A549 (cell line): ENCODE measurements at regions not wholly inside any gene's neighbourhood (a gene's known extent, or its start where the extent isn't known, plus 50 kb on each side); places are given as distances from the start of the nearest gene placed in this dataset.

Experiments
- ATAC-seq, 2 experiments: fragments of 200-7000 bp in 1 of 2; fragments of >200 bp in 1 of 2; cut with Nextera tagmentation in 1 of 2; cut with Tn5 transposase in 1 of 2; 3 replicates each; pipeline versions ENCODE4 v1.8.0 to v1.9.1; 2018 to 2020; ENCODE audit warnings: mild to moderate bottlenecking in 1 of 2, moderate library complexity in 1 of 2
- CTCF ChIA-PET: fragments of 300-600 bp; sonication (Branson Sonifier 250); formaldehyde crosslinking; extraction: SDS; loops from one replicate; lab custom pipeline; 2021; ENCODE audit warnings: antibody characterized with exemption, inconsistent platforms; lab: Yijun Ruan, JAX
- POLR2A ChIA-PET: fragments of 350-600 bp; formaldehyde crosslinking; extraction: SDS; loops from one replicate; lab custom pipeline; 2021; ENCODE audit warnings: antibody characterized with exemption, inconsistent platforms; lab: Yijun Ruan, JAX
- DNase-seq, 2 experiments: peaks; one replicate each; pipeline versions ENCODE4 v3.0.0 to v3.0.0-alpha.2; 2011 to 2016; ENCODE audit warnings: low read depth in 1 of 2, low spot score in 1 of 2
- FAIRE-seq: peaks from 2 replicates; lab custom pipeline; 2011; peaks lifted over from hg19 to GRCh38; lab: Jason Lieb, UNC
- H3K27ac ChIP-seq, 2 experiments: fragments of >200 bp; sonication (Bioruptor Twin); formaldehyde crosslinking; 3 replicates each; pipeline ENCODE4 v1.5.1; 2016 to 2017
- H3K4me1 ChIP-seq: fragments of >200 bp; sonication (Bioruptor Twin); formaldehyde crosslinking; 3 replicates; pipeline ENCODE4 v1.6.1; 2016
- H3K4me2 ChIP-seq: fragments of >200 bp; sonication (Bioruptor Twin); formaldehyde crosslinking; 3 replicates; pipeline ENCODE4 v1.6.1; 2016
- H3K4me3 ChIP-seq: fragments of >200 bp; sonication (Bioruptor Twin); formaldehyde crosslinking; 3 replicates; pipeline ENCODE4 v1.5.1; 2016
- H3K9me3 ChIP-seq: fragments of >200 bp; sonication (Bioruptor Twin); formaldehyde crosslinking; 3 replicates; pipeline ENCODE4 v1.6.1; 2016
- CHD2 ChIP-seq: fragments of 150-350 bp; IDR thresholded peaks from 2 replicates; pipeline ENCODE4 v1.6.1; 2014; ENCODE audit warnings: low read length; ENCODE audit not compliant: partially characterized antibody
- CHD4 ChIP-seq: fragments of 200-600 bp; sonication (generic); IDR thresholded peaks from 2 replicates; pipeline ENCODE4 v1.6.1; 2016; ENCODE audit warnings: antibody characterized with exemption, mild to moderate bottlenecking, borderline replicate concordance
- EHF ChIP-seq: fragments of 250-450 bp; sonication (Bioruptor Pico); IDR thresholded peaks from 2 replicates; pipeline ENCODE4 v1.5.0; 2020; ENCODE audit warnings: mild to moderate bottlenecking
- EHMT2 ChIP-seq: fragments of 200-600 bp; sonication (generic); IDR thresholded peaks from 2 replicates; pipeline ENCODE4 v1.6.1; 2016; ENCODE audit warnings: antibody characterized with exemption, low read depth, mild to moderate bottlenecking, moderate library complexity
- EP300 ChIP-seq, 2 experiments: fragments of >200 bp; sonication (Bioruptor Twin); formaldehyde crosslinking; IDR thresholded peaks; 2 replicates in 1 of 2; 3 replicates in 1 of 2; pipeline ENCODE4 v1.6.1; 2016 to 2017
- ESRRA ChIP-seq: fragments of 150-350 bp; IDR thresholded peaks from 2 replicates; pipeline ENCODE4 v1.6.1; 2014; ENCODE audit warnings: mild to moderate bottlenecking, low read length, borderline replicate concordance
- FOSB ChIP-seq: fragments of 250-450 bp; sonication (Bioruptor Pico); IDR thresholded peaks from 2 replicates; pipeline ENCODE4 v1.5.0; 2020; ENCODE audit warnings: mild to moderate bottlenecking, moderate library complexity
- GATA3 ChIP-seq: IDR thresholded peaks from 2 replicates; pipeline ENCODE4 v1.6.1; 2012; ENCODE audit warnings: borderline replicate concordance
- HDAC2 ChIP-seq: fragments of 200-600 bp; sonication (generic); IDR thresholded peaks from 2 replicates; pipeline ENCODE4 v1.6.1; 2016
- HEYL ChIP-seq: fragments of 250-450 bp; sonication (Bioruptor Pico); IDR thresholded peaks from 2 replicates; pipeline ENCODE4 v1.8.0; 2021; ENCODE audit warnings: mild to moderate bottlenecking, moderate library complexity
- HOXA7 ChIP-seq: fragments of 250-450 bp; sonication (Bioruptor Pico); IDR thresholded peaks from 2 replicates; pipeline ENCODE4 v1.5.0; 2020; ENCODE audit warnings: mild to moderate bottlenecking, moderate library complexity
- JUN ChIP-seq, 2 experiments: fragments of >200 bp; sonication (Bioruptor Twin); formaldehyde crosslinking; IDR thresholded peaks; 2 replicates in 1 of 2; 3 replicates in 1 of 2; pipeline ENCODE4 v1.6.1; 2016 to 2017
- KDM1A ChIP-seq: fragments of 200-600 bp; sonication (generic); IDR thresholded peaks from 2 replicates; pipeline ENCODE4 v1.6.1; 2016; ENCODE audit warnings: low read depth, mild to moderate bottlenecking
- MAZ ChIP-seq: fragments of 150-350 bp; IDR thresholded peaks from 2 replicates; pipeline ENCODE4 v1.6.1; 2014; ENCODE audit warnings: antibody characterized with exemption, low read depth, low read length, borderline replicate concordance
- POLR2A ChIP-seq: IDR thresholded peaks from 2 replicates; pipeline ENCODE4 v1.6.1; 2012; ENCODE audit warnings: mild to moderate bottlenecking, low read length
- POLR2AphosphoS2 ChIP-seq: conservative IDR thresholded peaks from 2 replicates; pipeline ENCODE4 v1.6.1; 2012; ENCODE audit warnings: low read length, improper control_type of control experiment, inconsistent platforms
- RAD21 ChIP-seq, 2 experiments: fragments of >200 bp in 1 of 2; sonication (Bioruptor Twin) in 1 of 2; formaldehyde crosslinking in 1 of 2; IDR thresholded peaks in 1 of 2; conservative IDR thresholded peaks in 1 of 2; 2 replicates in 1 of 2; 3 replicates in 1 of 2; pipeline ENCODE4 v1.6.1; 2012 to 2018; ENCODE audit warnings: inconsistent platforms in 1 of 2
- RCOR1 ChIP-seq: fragments of 150-350 bp; IDR thresholded peaks from 2 replicates; pipeline ENCODE4 v1.6.1; 2014; ENCODE audit warnings: antibody characterized with exemption, low read length, low read depth
- RFX5 ChIP-seq: fragments of 450-650 bp; IDR thresholded peaks from 2 replicates; pipeline ENCODE4 v1.7.1; 2014; ENCODE audit warnings: antibody characterized with exemption, mild to moderate bottlenecking, moderate library complexity
- SREBF2 ChIP-seq: fragments of 450-650 bp; IDR thresholded peaks from 2 replicates; pipeline ENCODE4 v1.6.1; 2014; ENCODE audit warnings: mild to moderate bottlenecking, moderate library complexity
- TP53 ChIP-seq: fragments of 250-450 bp; sonication (Bioruptor Pico); IDR thresholded peaks from 2 replicates; pipeline ENCODE4 v1.5.0; 2021; ENCODE audit warnings: mild to moderate bottlenecking, moderate library complexity
- WGBS: methylation state at CpG from one replicate; pipeline ENCODE4 v1.1.6; 2017; ENCODE audit errors: missing lambda C conversion rate; 5-methylcytosine and 5-hydroxymethylcytosine counted together
- TF ChIP-seq, protein P1 (sequence below): fragments of 250-450 bp; sonication (Bioruptor Pico); IDR thresholded peaks from 2 replicates; pipeline ENCODE4 v1.5.0; 2021; ENCODE audit warnings: mild to moderate bottlenecking, moderate library complexity, borderline replicate concordance
- TF ChIP-seq, protein P2 (sequence below): fragments of 150-350 bp; IDR thresholded peaks from 2 replicates; pipeline ENCODE4 v1.6.1; 2014; ENCODE audit warnings: low read depth, mild to moderate bottlenecking, low read length
- TF ChIP-seq, protein P3 (sequence below): fragments of >200 bp; sonication (Bioruptor Twin); formaldehyde crosslinking; IDR thresholded peaks from 2 replicates; pipeline ENCODE4 v1.6.1; 2016

DNA sequence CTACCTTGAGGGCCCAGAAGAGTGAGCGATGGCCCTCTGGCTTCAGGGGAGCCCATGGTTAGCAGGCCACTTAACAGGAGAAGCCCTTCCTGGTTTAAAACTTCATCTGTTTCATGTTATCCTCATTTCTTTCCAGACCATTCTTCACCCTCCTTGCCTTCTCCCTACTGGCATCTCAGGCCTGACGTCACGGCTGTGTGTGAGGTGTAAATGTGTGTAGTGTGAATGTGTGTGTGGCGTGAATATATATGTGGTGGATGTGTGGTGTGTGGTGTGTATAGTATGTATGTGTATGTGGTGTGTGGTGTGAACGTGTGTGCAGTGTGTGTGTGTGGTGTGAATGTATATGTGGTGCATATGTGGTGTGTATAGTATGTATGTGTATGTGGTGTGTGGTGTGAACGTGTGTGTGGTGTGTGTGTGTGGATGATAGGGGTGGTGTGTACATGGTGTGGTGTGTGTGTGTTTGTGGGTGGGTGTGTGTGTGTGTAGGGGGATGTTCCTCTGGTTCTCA is 88.5 kb downstream of the SOD2 start:
- DNase-seq = no peak
- H3K9me3 ChIP-seq = no peaks in the 10 kb centered on the region
- no peak overlapping the region for H3K4me3 ChIP-seq
- no peak overlapping the region for H3K4me2 ChIP-seq
- H3K4me1 ChIP-seq = no peaks in the 10 kb centered on the region
- H3K27ac ChIP-seq = no peak overlapping the region
- ChIA-PET CTCF (no interaction called here), POLR2A (no interaction called here)
- WGBS = 39% methylated on average over 6 of the region's 6 CpGs
- no peak for TF ChIP-seq MAZ
- TF ChIP-seq EHMT2 = no peak
- TF ChIP-seq HOXA7 (CRISPR knock-in tag) = no peak
- no peak for TF ChIP-seq HDAC2
- no peak for TF ChIP-seq CHD2
- no peak for TF ChIP-seq ESRRA
- TF ChIP-seq SREBF2 = no peak
- TF ChIP-seq EP300 (IDR thresholded peaks at IDR 0.05) = no peak
- TF ChIP-seq CHD4 = no peak
- TF ChIP-seq EHF (CRISPR knock-in tag) = no peak
- TF ChIP-seq, all 56 proteins: peak for 0
- FAIRE-seq (no peak), ATAC-seq (no peak)

DNA sequence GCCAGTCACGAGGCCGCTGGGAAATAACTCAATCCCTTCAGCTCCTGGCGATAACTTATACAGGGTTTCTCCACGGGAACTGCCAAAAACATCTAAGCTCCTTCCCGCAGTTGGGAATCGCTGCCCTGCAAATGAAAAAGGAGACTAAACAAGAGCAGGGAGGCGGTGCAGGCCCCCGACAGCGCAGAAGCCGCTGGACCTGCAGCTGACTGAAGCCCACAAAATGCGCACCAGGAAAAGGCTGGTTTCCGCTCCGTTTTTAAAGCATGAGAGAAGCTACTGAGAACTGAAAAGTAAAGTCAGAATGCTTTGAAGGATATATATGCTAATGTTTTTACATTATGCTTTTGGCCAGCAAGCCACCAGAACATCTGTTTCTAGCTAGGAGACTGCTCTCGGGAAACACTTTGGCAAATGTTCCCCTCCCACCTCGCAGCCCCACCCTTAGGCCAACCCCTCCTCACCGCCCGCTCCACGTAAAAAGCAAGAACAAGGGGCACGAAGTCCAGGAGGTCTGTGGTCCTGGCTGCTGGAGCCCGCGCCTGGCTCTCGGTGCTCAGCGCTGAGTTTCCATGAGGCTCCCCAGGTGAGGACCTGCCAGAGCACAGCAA is 90.5 kb downstream of the SOD2 start:
- CTCF ChIA-PET = interaction anchor here (1.5 kb wide), 1 partner anchor 13 kb away, joined by 3 read pairs; no protein-coding TSS in a partner anchor
- no peak for ATAC-seq
- TF ChIP-seq RCOR1 = no peak
- TF ChIP-seq RFX5 = no peak
- no peak for TF ChIP-seq SREBF2
- TF ChIP-seq KDM1A = no peak
- TF ChIP-seq, protein P1, sequence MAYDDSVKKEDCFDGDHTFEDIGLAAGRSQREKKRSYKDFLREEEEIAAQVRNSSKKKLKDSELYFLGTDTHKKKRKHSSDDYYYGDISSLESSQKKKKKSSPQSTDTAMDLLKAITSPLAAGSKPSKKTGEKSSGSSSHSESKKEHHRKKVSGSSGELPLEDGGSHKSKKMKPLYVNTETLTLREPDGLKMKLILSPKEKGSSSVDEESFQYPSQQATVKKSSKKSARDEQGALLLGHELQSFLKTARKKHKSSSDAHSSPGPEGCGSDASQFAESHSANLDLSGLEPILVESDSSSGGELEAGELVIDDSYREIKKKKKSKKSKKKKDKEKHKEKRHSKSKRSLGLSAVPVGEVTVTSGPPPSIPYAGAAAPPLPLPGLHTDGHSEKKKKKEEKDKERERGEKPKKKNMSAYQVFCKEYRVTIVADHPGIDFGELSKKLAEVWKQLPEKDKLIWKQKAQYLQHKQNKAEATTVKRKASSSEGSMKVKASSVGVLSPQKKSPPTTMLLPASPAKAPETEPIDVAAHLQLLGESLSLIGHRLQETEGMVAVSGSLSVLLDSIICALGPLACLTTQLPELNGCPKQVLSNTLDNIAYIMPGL = no peak
- TF ChIP-seq FOSB = no peak
- TF ChIP-seq EP300 (IDR thresholded peaks at IDR 0.05) = no peak
- no peak for TF ChIP-seq TP53 (CRISPR knock-in tag)
- no peak for TF ChIP-seq EHF (CRISPR knock-in tag)
- TF ChIP-seq GATA3 = no peak
- TF ChIP-seq, protein P2, sequence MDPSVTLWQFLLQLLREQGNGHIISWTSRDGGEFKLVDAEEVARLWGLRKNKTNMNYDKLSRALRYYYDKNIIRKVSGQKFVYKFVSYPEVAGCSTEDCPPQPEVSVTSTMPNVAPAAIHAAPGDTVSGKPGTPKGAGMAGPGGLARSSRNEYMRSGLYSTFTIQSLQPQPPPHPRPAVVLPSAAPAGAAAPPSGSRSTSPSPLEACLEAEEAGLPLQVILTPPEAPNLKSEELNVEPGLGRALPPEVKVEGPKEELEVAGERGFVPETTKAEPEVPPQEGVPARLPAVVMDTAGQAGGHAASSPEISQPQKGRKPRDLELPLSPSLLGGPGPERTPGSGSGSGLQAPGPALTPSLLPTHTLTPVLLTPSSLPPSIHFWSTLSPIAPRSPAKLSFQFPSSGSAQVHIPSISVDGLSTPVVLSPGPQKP = no peak
- TF ChIP-seq RAD21 (conservative IDR thresholded peaks at IDR 0.05 in 1 of 2, IDR thresholded peaks at IDR 0.05 in 1 of 2) = no peak
- TF ChIP-seq, protein P3, sequence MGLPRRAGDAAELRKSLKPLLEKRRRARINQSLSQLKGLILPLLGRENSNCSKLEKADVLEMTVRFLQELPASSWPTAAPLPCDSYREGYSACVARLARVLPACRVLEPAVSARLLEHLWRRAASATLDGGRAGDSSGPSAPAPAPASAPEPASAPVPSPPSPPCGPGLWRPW = no peak
- no peak for TF ChIP-seq JUN (IDR thresholded peaks at IDR 0.05)
- TF ChIP-seq POLR2A = no peak
- TF ChIP-seq EHMT2 = no peak
- no peak for TF ChIP-seq HEYL (CRISPR knock-in tag)
- TF ChIP-seq POLR2AphosphoS2 = no peak
- FAIRE-seq = no peak
- Histone ChIP-seq H3K9me3 (no peaks in the 10 kb centered on the region), H3K4me1 (no peaks in the 10 kb centered on the region), H3K27ac (no peak overlapping the region), H3K4me2 (no peak overlapping the region), H3K4me3 (no peak overlapping the region)
- 70% methylated on average over 18 of the region's 23 CpGs for WGBS
- DNase-seq = no peak
- POLR2A ChIA-PET = no interaction called here
